ENCODE measurements at regions not wholly inside any gene's neighbourhood (a gene's known extent, or its start where the extent isn't known, plus 50 kb on each side); places are given as distances from the start of the nearest gene placed in this dataset.

DNA sequence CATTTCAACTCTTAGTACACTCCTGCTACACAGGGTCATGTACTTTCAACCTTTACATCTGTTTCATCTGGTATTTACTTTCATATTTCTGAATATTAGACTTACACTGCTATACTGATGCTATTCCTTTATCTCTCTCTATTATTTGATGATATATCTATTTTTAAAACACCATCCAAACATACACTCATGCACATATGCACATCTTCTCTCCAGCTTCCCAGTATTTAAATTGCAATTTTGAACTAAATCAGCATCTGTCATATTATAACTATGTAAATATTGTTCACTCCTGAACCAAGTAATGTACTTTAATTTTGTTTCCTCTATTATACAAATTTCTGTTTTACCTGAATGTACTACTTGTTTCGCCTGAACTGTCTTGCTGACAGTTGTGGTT is 293.6 kb upstream of the FLRT2 start:
- TF ChIP-seq, protein P1, sequence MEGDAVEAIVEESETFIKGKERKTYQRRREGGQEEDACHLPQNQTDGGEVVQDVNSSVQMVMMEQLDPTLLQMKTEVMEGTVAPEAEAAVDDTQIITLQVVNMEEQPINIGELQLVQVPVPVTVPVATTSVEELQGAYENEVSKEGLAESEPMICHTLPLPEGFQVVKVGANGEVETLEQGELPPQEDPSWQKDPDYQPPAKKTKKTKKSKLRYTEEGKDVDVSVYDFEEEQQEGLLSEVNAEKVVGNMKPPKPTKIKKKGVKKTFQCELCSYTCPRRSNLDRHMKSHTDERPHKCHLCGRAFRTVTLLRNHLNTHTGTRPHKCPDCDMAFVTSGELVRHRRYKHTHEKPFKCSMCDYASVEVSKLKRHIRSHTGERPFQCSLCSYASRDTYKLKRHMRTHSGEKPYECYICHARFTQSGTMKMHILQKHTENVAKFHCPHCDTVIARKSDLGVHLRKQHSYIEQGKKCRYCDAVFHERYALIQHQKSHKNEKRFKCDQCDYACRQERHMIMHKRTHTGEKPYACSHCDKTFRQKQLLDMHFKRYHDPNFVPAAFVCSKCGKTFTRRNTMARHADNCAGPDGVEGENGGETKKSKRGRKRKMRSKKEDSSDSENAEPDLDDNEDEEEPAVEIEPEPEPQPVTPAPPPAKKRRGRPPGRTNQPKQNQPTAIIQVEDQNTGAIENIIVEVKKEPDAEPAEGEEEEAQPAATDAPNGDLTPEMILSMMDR (IDR thresholded peaks at IDR 0.05): no peak
- TF ChIP-seq POLR2AphosphoS5 (IDR thresholded peaks at IDR 0.05) (no peak), EP300 (IDR thresholded peaks at IDR 0.05) (no peak)

All from sigmoid colon (tissue), 4 donors.